ENCODE measurements at regions not wholly inside any gene's neighbourhood (a gene's known extent, or its start where the extent isn't known, plus 50 kb on each side); places are given as distances from the start of the nearest gene placed in this dataset.

DNA sequence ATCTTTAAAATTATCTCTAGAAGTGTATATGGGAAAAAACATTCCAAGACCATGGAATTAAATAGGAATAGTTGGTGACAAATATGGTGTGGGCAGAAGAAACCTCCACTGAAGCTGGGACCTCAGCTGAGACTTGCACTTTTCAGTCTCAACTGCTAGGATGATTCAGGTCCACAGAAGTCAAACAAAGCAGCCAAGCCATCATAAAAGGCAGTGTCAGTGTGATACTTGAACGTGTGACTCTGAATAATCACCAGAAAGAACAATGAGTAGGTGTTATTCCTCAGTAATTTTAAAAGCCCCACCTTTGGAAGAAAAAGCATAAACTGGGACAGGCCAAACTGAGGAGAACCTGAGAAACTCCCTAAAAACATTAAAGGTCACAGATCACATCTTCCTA lies 90.7 kb downstream of the ZNF281 start:
- in situ Hi-C loops (cut with HindIII; ENCODE audit: low sequenced_read_pairs), result no loop called here

DNA sequence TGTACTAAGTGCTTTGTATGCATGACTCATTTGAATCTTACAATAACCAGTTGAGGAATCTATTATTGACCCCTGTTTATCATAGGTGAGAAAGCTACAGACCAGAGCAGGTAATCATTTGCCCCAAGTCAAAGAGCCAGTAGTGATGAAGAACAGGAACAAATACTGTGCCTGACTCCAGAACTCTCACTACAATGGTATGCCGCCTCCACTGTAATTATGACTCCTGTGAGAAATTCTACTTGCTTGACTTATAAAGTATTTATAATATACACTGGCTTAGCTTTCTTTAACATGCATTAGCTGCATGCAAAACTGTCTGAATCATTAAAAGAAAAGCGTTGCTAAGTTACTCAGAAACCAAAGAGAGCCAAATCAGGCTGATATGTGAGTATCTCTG lies 92.6 kb downstream of the ZNF281 start:
- in situ Hi-C loops (cut with HindIII; ENCODE audit: low sequenced_read_pairs), result no loop called here

DNA sequence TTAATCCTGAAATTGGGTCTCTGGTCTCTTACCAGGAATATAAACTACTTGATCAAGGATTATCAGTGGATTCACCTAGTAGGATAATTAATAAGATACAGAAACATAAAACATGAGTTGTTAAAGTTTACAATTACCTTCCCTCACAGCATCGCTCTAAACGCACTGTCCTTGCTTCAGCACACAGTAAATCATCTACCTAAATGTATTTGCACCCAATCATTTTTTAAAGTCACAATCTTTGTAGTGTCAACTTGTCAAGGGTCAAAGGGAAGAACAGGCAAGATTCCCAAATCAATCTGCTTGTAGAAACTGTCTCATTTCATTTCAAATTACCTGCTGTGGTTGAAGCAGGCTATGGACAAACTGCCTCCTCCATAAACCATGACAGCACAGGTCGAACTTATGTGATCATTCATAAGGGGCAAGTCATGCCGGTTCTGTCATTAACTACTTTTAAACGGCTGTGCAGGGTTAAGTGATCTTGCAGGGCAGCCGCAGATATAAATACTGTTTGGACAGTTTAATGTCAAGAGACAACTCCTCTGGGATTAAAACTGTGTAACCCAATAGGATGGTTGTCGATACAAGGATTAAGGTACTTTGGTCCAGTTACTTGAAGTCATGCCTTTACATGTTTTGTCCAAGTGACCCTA lies 93.6 kb downstream of the ZNF281 start:
- in situ Hi-C loops (cut with HindIII; ENCODE audit: low sequenced_read_pairs), result no loop called here

DNA sequence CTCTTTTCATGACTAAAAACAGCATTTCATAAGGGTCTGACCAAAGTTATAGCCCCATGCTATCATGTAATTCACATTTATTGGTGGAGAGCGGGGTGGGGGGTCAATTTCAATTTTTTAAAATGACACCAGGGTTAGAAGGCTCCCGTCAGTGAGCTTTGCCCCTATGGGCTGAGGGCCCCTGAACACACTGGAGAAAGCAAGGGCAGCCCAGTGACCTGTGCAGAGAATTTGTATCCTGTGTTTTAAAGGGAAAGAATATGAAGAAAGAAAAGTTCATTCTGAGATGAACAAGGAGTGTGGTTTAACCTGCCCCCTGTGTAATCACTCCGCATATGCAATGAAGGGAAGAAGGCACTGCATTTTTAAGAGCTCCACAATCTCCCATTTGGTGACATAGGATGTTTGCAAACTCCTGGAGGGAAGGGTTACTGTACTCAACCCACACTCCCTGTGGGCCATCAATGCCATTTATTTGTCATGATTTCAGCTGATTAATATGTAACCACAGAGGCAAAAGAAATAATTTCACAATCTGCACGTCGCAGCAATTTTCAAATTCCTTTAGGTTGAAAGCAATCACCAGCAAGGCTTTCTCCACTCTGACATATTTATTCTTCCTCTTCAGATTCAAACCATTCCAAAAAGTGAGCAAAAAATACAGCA lies 95.6 kb downstream of the ZNF281 start:
- in situ Hi-C loops (cut with HindIII; ENCODE audit: low sequenced_read_pairs), result no loop called here

DNA sequence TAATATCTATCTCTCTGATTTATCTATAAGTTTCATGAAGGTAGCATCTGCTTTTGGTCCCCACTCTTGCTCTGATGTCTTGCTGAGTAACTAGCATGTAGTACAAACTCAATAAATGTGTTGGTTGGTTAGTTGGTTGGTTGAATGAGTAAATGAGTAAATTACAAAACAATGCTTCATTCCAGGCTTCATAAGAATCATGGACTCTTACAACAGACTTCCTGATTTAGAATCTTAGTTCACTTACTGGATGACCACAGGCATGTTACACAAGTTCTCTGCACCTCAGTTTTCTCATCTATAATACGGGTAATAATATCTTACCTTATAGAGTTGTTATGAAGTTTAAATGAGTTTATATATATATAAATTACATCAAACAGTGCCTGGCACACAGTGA lies 98.6 kb downstream of the ZNF281 start:
- in situ Hi-C loops (cut with HindIII; ENCODE audit: low sequenced_read_pairs), result no loop called here

DNA sequence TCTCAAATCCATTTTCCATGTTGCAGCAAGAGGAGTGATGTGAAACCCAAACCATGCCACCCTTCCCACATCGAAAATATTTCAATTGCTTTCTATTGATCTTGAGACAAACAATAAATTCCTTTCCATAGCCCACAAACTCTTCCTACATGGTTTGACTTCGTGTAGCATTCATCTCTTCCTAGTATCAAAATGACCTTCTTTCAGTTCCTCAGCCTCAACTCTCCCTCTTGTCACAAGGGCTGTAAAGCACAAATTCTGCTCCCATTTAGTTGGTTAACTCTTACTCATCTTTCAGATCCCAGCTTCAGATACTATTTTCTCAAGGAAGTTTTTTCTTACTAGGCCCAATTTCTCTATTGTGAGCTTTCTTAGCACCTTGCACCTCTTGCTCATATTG lies 99.0 kb downstream of the ZNF281 start:
- in situ Hi-C loops (cut with HindIII; ENCODE audit: low sequenced_read_pairs), result no loop called here

DNA sequence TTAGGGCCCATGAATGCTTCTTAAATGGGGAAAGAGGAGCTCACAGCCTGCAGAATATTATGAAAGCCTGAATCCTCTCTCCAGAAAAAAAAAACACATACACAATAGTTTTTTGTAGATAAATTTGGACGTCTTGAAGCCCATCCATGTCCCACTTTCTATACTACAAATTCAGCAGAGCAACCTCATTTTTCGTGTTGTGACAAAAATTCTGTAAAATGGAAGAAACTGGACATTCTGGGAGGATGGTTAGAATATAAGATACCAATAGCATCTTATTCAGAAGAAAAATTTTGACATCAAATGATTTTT lies 102.1 kb downstream of the ZNF281 start:
- in situ Hi-C loops (cut with HindIII; ENCODE audit: low sequenced_read_pairs), result no loop called here

DNA sequence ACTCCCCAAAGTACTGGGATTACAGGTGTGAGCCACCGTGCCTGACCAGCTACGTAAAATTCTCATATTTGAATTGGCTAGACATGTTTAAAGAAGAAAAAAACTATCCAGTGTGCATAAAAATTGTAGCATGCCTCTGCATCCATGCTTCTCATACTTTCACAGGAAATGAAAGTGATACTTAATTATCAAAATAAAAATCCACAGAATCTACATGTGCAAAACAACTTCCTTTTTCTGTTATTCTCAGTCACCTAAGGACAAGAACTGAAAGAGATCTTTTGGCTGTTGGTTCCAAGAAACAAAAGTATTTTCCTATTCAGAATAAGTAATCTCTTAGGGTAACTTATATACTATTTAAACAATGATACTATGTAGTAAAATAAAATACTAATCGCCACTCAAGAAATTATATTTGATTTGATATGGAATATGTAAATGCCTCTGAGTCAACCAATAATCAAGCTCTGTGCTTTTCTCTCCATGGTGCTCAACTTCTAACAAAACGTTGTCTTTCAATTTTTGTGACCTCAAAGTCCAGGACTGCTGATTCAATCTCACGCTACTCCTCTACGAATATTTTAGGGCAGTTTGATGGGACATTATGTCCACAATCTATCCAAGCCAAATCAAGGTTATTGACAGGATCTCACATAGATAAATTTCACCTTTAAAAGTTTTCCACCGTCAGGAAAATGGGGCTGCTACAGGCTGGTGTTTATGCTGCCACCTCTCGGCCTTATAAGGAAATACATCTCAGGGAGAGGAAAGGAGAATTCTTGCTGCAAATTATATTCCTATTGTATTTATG lies 102.7 kb downstream of the ZNF281 start:
- in situ Hi-C loops (cut with HindIII; ENCODE audit: low sequenced_read_pairs), result no loop called here

DNA sequence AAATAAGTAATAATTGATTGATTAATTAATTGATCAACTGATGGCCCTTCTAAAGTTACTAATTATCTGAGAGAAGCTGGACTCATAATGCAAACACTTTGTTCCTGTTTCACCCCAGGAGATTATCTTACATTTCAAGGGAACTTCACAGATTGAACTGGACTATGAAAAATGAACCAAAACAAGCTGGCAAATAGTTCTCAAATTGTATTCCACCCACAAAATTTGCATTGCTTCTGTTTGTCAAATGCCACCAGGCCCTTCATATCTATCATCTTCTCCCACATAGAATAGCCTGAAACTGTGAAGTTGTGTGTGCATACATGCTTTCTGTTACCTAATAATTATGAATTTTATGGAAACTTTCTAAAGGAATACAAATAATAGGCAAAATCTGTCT lies 104.0 kb downstream of the ZNF281 start:
- in situ Hi-C loops (cut with HindIII; ENCODE audit: low sequenced_read_pairs), result no loop called here

DNA sequence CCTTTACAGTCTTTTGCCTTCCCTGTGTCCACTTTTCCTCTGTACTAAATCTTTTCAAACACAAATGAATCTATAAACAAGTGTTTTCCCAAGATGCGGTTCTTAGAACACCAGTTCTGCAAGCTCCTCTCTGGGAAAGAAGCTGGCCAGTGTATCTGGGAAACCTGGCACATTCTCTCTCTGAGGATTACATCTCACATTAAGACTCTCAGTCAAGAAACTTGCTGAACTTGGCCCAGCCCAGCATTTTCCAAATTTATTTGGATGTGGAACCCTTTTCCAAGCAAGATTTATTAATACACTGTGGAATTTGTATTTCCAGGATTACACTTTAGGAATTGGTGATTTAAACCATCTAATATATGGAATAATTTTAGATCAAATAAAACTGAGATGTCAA lies 105.7 kb downstream of the ZNF281 start:
- in situ Hi-C loops (cut with HindIII; ENCODE audit: low sequenced_read_pairs), result no loop called here

DNA sequence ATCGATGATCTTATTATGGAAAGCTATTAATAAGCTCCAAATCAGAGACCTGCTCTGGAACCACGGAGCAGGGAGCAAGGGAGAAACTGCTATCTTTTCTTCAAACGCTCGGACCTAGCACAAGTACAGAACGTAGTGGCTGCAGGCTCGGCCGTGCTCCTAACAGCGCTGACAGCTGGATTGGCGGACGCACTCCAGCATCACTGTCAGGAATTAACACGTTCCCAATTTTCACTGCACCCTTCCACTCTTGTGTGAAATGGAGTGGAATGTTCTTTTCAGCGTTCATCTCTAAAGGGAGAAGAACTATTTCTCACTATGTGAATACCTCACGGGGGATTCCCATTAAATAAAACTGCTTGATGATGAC lies 106.9 kb downstream of the ZNF281 start:
- in situ Hi-C loops (cut with HindIII; ENCODE audit: low sequenced_read_pairs), result no loop called here

DNA sequence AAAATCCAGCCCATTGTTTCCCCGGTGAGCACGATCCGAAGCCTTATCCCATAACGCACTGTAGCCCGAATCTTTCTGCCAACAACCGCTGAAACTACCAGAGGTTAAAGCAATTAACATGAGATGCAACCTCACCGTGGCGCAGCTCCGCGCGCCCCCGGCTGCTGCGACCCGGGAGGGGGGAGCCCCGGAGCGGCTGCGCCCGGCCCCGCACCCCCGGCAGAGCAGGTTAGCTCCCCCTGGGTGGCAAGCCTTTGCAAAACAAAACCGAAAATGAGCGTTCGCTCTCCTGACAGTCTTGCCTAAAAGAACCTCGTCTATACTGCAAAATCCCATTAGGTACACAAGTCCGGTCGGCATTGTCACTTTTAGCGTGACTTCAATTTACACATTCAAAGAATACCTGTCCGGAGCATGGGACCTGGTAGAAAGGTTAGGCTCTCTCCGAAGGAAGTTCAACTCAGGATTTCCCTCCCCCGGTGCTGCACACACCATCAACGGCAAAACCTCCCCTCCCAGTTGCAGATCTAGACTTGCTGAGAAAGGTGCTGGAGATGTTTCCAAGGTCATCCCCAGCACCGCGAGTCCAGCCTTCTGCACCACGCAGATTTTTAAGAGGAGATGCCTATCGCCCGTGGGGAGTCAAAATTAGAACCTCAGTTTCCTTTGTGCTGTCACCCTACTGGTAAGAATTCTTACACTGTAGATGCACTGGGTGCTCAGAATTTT lies 107.5 kb downstream of the ZNF281 start:
- in situ Hi-C loops (cut with HindIII; ENCODE audit: low sequenced_read_pairs), result no loop called here

DNA sequence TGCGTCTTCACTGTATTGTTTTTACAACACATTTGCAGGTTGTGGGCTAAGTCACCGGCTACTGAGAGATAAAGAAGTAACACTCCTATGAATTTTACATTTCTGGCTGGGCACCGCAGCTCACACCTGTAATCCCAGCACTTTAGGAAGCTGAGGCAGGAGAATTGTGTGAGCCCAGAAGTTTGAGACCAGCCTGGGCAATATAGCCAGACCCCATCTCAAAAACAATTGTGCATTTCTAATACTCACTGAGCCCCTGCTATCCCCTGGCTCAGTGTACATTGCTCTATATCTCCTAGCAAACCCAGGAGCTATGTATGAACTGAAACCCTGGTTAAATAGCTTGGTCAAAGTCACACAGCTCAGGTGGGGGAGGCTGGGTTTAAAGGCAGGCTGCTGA lies 108.7 kb downstream of the ZNF281 start:
- in situ Hi-C loops (cut with HindIII; ENCODE audit: low sequenced_read_pairs), result no loop called here

DNA sequence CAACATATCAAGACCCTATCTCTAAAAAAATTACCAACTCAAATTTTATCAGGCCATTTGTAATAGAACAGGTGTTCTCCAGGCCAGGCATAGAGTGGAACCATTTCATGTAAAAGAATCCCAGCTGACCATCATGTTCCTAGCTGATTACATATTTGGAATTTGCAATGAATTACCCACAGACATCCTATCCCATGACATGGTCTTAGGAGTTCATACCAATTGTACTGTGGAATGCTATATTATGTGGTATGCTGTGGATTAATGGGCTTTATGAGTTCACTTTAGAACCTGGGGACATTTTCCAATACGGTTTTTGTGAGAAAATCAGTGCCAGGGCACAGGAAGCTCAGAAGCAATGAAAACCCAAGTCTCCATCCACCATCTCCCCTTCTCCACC lies 110.3 kb downstream of the ZNF281 start:
- in situ Hi-C loops (cut with HindIII; ENCODE audit: low sequenced_read_pairs), result no loop called here

DNA sequence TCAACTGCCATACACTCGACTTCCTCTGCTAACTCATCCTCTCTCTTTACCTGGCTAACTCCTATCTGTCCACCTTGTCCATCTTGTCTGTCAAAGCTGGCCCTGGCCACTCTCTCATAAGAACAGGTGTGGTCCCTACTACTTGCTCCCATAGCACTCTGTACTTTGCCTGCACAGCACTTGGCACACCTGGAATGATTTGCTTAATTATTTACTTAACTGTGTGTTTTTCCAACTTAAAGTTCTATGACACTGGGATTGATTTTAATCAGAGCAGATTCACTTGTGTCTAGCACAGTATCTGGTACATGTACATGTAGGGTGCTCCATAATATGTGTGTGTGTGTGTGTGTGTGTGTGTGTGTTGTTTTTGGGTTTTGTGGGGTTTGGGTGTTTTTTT lies 111.6 kb downstream of the ZNF281 start:
- in situ Hi-C loops (cut with HindIII; ENCODE audit: low sequenced_read_pairs), result no loop called here

DNA sequence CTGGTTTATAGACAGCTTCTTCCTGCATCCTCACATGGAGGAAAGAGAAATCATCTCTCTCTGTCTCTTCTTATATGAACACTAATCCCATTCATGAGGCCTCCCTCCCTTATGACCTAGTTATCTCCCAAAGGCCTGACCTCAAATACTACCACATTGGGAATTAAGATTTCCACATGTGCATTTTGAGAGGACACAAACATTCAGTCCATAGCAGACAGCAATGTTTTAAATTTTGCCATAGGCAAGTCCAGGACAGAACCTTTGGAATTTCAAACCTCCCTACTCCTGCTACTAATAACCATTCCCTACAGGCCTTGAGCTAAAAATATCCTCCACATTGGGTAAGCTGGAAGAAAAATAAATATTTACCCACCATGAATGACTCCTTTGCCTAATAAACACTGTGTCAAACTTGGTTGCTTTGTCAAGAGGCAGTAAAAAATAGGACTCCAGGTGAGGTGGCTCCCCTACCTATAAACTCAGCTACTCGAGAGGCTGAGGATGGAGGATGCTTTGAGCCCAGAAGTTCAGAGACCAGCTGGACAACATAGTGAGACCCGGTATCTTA lies 113.7 kb downstream of the ZNF281 start:
- in situ Hi-C loops (cut with HindIII; ENCODE audit: low sequenced_read_pairs), result no loop called here

DNA sequence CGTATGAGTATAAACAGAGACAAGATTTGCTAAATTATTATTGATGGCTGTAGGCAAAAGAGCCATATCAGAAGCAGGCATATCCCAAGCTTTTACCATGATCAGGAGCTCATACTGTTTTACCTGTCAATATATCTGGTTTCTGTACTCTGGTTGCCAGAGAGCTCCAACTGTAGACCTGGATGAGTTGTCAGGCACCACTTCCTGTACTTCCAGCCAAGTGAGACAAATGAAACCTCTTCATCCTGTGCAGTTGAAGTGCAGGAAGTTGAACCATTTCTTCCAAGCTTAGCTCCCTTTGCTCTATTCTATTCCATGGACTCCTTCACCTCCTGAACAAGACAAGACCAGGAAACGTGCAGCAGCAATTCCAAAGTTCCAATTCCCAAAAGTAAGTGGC lies 115.6 kb downstream of the ZNF281 start:
- in situ Hi-C loops (cut with HindIII; ENCODE audit: low sequenced_read_pairs), result no loop called here

DNA sequence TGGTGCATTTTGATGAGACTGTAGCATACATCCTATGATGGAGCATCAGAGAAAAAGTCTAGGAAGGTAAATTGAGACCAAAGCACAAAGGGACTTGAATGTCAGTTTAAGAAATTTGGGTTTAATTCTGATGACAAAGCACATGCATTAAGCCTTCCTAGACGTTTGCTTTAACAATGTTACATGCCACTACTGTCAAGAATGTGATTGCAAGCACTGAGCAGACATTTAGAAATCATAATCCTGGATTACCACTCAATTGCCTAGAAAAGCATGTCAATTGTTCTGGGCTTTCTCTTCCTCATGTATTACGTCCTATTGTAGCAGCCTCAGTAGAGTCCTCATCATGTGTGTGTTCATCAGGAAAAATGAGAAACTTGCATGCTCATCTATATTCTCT lies 117.1 kb downstream of the ZNF281 start:
- in situ Hi-C loops (cut with HindIII; ENCODE audit: low sequenced_read_pairs), result no loop called here

DNA sequence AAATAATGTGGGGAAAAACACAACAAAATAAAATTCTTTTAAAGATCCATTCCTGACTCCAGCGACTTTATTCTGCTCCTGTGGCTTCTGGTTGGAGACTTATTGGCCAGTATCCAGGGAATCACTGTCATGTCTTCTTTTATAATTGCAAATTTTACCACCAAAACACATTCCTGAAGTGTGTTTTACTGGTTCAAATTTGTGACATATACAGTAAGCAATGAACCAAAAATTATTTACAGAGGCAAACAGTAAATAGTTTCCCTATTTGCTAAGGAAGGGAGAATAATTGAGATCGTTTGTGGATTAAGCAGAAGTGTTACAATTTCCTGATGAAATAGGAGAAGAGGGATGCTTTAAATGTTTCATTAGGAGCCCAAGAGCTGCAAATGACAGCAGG lies 118.7 kb downstream of the ZNF281 start:
- in situ Hi-C loops (cut with HindIII; ENCODE audit: low sequenced_read_pairs), result no loop called here

DNA sequence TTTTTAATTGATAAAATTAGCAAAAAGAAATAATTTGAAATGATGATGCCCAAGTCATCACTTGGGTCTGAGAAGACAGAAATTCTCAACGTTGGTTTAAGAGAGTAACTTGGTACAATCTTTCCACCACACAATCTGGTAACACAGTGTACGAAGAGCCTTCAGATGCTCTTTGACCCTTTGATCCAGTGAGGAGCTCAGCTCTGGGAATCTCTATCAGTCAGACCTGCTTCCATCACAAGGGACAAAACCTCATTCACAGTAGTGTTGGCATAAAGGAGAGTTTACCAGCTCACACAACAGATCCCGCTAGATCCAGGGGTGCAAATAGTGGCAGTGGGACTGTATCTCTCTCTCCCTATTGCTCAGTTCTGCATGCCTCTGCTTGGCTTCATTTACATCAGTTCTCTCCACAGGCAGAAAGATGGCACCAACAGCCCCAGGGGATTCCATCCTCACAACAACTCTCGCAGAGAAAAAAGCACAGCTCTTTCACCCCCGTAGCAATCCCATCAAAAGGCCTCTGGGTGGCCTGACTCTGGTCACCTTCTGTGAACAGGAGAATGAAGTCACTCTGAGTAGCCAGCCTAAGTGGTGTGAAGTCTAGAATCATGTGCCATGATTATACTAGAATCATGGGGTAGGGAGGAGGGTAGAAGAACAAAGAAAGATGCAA lies 119.7 kb downstream of the ZNF281 start:
- in situ Hi-C loops (cut with HindIII; ENCODE audit: low sequenced_read_pairs), result no loop called here

DNA sequence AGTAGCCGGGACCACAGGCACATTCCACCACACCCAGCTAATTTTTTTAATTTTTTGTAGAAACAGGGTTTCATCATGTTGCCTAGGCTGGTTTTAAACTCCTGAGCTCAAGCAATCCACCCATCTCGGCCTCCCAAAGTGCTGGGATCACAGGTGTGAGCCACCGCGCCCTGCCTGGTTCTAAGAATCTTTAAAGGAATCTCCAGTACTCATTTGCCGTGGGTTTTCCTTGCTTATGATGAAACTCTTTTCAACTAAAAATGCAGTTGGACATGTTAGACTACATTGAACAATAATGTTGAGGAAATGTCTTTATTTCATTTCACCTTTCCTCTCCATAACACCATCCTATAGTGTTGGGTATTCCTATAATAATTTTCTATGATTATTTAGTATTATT lies 121.6 kb downstream of the ZNF281 start:
- in situ Hi-C loops (cut with HindIII; ENCODE audit: low sequenced_read_pairs), result no loop called here
